Lung (tissue), 11 donors: ENCODE measurements at regions not wholly inside any gene's neighbourhood (a gene's known extent, or its start where the extent isn't known, plus 50 kb on each side); places are given as distances from the start of the nearest gene placed in this dataset.

ENCODE experiments used
- ATAC-seq: fragments of 200-7000 bp; cut with Tn5 transposase; one replicate; pipeline ENCODE4 v1.9.1; 2020; ENCODE audit warnings: moderate number of reproducible peaks; ENCODE audit not compliant: insufficient read depth, low FRiP score
- DNase-seq, 3 donors: peaks; one replicate each; pipeline ENCODE4 v3.0.0-alpha.2; 2013 to 2017
- H3K27ac ChIP-seq, 2 donors: one replicate each; pipeline ENCODE4 v1.5.1; 2013; ENCODE audit warnings: mild to moderate bottlenecking in 2 of 2, moderate library complexity in 2 of 2, control low read depth in 1 of 2, inconsistent platforms in 1 of 2, low read depth in 1 of 2, low read length in 1 of 2
- H3K27me3 ChIP-seq, 3 donors: one replicate each; pipeline ENCODE4 v1.5.1; 2013; ENCODE audit warnings: low read length in 2 of 3; ENCODE audit not compliant: control insufficient read depth in 3 of 3, insufficient read depth in 3 of 3
- H3K36me3 ChIP-seq, 4 donors: one replicate each; pipeline ENCODE4 v1.5.1; 2013; ENCODE audit warnings: low read length in 4 of 4, mild to moderate bottlenecking in 1 of 4, moderate library complexity in 1 of 4; ENCODE audit not compliant: control insufficient read depth in 4 of 4, insufficient read depth in 4 of 4
- H3K4me1 ChIP-seq, 5 donors: one replicate each; pipeline ENCODE4 v1.5.1; 2013; ENCODE audit warnings: low read length in 5 of 5, mild to moderate bottlenecking in 2 of 5, moderate library complexity in 1 of 5; ENCODE audit not compliant: control insufficient read depth in 5 of 5, insufficient read depth in 5 of 5
- H3K4me3 ChIP-seq: one replicate; pipeline ENCODE4 v1.5.1; 2013; ENCODE audit warnings: mild to moderate bottlenecking, control low read depth, moderate library complexity
- H3K9ac ChIP-seq, 2 donors: one replicate each; pipeline ENCODE4 v1.5.1; 2013; ENCODE audit warnings: low read length in 2 of 2, control low read depth in 1 of 2; ENCODE audit not compliant: insufficient read depth in 1 of 2
- H3K9me3 ChIP-seq, 4 donors: one replicate each; pipeline ENCODE4 v1.5.1; 2013; ENCODE audit warnings: low read length in 3 of 4, mild to moderate bottlenecking in 1 of 4, moderate library complexity in 1 of 4; ENCODE audit not compliant: control insufficient read depth in 4 of 4, insufficient read depth in 3 of 4
- WGBS, 2 donors: extraction: QIAGEN DNeasy Blood & Tissue Kit; methylation state at CpG; one replicate each; pipeline ENCODE4 v1.1.7; 2013; 5-methylcytosine and 5-hydroxymethylcytosine counted together
- TF ChIP-seq, protein P1 (sequence below): IDR thresholded peaks from 2 replicates; pipeline ENCODE4 v1.5.1; 2012; ENCODE audit warnings: mild to moderate bottlenecking; ENCODE audit errors: control extremely low read depth, extremely low read depth
- donor health status: control.
- donor health status: control.
- donor health status: Bipolar disorder and iron deficiency.
- donor health status: healthy.
- donor health status: DM: yes; HTN: yes; CAD: no.

DNA sequence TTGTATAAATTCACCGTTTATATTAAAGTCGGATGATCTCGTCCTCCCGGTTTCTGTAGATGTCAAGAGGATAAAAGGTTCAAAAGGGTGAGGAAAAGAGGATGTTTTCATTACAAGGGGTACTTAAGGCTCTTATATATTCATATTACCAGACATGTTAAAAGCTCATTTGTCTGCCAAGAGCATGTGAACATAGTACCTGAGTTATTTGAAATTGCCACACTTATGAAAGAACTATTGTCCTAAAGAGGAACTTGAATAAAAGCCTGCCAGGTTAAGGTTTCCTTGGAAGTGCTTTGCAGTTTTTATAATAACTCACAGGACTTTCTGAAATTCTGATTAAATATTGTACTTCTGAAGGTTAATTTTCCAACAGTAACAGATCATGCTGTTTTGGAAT lies 1915.1 kb downstream of the MAT2B start:
- H3K27me3 ChIP-seq: no peaks in the 10 kb centered on the region
- TF ChIP-seq, protein P1, sequence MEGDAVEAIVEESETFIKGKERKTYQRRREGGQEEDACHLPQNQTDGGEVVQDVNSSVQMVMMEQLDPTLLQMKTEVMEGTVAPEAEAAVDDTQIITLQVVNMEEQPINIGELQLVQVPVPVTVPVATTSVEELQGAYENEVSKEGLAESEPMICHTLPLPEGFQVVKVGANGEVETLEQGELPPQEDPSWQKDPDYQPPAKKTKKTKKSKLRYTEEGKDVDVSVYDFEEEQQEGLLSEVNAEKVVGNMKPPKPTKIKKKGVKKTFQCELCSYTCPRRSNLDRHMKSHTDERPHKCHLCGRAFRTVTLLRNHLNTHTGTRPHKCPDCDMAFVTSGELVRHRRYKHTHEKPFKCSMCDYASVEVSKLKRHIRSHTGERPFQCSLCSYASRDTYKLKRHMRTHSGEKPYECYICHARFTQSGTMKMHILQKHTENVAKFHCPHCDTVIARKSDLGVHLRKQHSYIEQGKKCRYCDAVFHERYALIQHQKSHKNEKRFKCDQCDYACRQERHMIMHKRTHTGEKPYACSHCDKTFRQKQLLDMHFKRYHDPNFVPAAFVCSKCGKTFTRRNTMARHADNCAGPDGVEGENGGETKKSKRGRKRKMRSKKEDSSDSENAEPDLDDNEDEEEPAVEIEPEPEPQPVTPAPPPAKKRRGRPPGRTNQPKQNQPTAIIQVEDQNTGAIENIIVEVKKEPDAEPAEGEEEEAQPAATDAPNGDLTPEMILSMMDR: no peak
- ATAC-seq (no peak), DNase-seq (peak in 2 of 3 donors; percentile 34 to 69)
- no peak overlapping the region for H3K27ac ChIP-seq
- no peaks in the 10 kb centered on the region for H3K9me3 ChIP-seq
- WGBS, 2 donors: 56 to 73% methylated on average over 4 of the region's 4 CpGs
- H3K9ac ChIP-seq: no peak overlapping the region
- no peaks in the 10 kb centered on the region for H3K36me3 ChIP-seq
- no peak overlapping the region for H3K4me3 ChIP-seq
- H3K4me1 ChIP-seq: no peaks in the 10 kb centered on the region

DNA sequence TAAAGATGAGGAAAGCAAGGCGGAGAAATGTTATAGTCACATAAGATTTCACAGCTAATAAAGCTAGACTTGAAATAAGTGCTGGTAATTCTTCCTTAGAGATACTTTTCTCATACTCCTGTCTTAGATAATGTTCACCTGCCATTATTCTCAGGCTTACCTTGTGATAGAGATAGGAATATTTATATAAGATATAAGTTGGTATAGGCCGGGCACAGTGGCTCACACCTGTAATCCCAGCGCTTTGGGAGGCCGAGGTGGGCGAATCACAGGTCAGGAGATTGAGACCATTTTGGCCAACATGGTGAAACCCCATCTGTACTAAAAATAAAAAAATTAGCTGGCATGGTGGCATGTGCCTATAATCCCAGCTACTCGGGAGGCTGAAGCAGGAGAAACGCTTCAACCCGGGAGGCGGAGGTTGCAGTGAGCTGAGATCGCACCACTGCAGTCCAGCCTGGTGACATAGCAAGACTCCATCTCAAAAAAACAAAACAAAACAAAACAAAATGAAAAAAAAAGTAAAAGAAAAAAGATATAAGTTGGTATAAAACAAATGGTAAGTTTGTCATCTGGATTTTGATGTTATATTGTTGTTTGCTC lies 1918.4 kb downstream of the MAT2B start:
- Histone ChIP-seq H3K36me3 (no peaks in the 10 kb centered on the region), H3K9me3 (no peaks in the 10 kb centered on the region), H3K4me1 (no peaks in the 10 kb centered on the region), H3K27me3 (no peaks in the 10 kb centered on the region), H3K27ac (no peak overlapping the region), H3K4me3 (no peak overlapping the region), H3K9ac (no peak overlapping the region)
- DNase-seq: no peak
- ATAC-seq: no peak
- TF ChIP-seq, protein P1: no peak
- WGBS, 2 donors: 91 to 92% methylated on average over 10 of the region's 10 CpGs

DNA sequence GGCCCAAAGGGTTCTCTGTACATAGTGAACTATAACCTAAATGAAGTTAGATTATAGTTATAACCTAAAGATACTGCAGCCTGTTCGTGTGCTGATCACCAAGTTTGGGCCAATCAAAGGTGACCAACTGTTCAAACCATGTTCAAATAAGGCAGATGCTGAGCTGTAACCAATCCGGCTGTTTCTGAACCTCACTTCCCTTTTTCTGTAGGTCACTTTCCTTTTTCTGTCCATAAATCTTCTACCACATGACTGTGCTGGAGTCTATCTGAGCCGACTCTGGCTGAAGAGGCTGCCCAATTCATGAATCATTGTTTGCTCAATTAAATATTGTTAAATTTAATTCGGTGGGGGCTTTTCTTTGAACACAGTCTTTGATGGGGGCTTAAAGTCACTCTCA lies 1920.2 kb downstream of the MAT2B start:
- Histone ChIP-seq H3K27ac (no peak overlapping the region), H3K4me3 (no peak overlapping the region), H3K36me3 (no peaks in the 10 kb centered on the region), H3K4me1 (no peaks in the 10 kb centered on the region), H3K9ac (no peak overlapping the region), H3K27me3 (no peaks in the 10 kb centered on the region), H3K9me3 (no peaks in the 10 kb centered on the region)
- DNase-seq (no peak), ATAC-seq (no peak)
- WGBS, 2 donors: 61 to 79% methylated on average over 4 of the region's 4 CpGs
- TF ChIP-seq, protein P1: no peak

- 13 to 36% methylated on average over 1 of the region's 1 CpG for WGBS, 2 donors
- TF ChIP-seq, protein P1: no peak
- ATAC-seq: no peak
These were observed 1943.3 kb downstream of the MAT2B start for GRCh38 chr5:165448753-165449152.

More at GRCh38 chr5:165448753-165449152, 1943.3 kb downstream of the MAT2B start:
- H3K9me3 ChIP-seq: no peaks in the 10 kb centered on the region
- H3K4me3 ChIP-seq: no peak overlapping the region
- no peaks in the 10 kb centered on the region for H3K36me3 ChIP-seq
- H3K27ac ChIP-seq: no peak overlapping the region
- no peak overlapping the region for H3K9ac ChIP-seq
- H3K27me3 ChIP-seq: no peaks in the 10 kb centered on the region
- no peaks in the 10 kb centered on the region for H3K4me1 ChIP-seq
- DNase-seq: peak in 2 of 3 donors; percentile 3 to 18
